GF-D8 (cell line): ENCODE measurements at regions not wholly inside any gene's neighbourhood (a gene's known extent, or its start where the extent isn't known, plus 50 kb on each side); places are given as distances from the start of the nearest gene placed in this dataset.
"Not testable (repeated sequence)": the region's sequence is repeated elsewhere in the genome, so short reads cannot be mapped to it uniquely, and the experiment has no call there.

ENCODE experiments used
- DNase-seq: peaks from one replicate; lab custom pipeline; 2025; lab: John Stamatoyannopoulos, UW

DNA sequence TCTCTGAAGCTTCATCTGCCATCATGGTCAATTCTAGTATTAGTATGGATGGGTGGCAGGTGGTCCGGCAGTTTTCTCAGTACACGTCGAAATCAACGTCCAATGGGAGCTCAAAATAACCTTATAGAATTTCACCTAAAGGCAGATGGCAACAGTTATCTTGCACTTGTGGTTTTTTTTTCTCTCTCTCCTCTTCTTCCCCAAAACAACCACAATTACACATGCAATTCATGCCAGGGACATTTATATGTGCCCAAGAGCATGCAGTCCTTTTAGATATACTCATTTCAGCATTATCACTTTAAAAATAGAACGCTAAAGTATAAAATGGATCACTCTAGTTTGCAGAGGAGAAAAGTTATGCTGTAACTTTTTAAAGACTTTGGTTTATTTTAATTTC, 1428.9 kb upstream of the WWC1 start:
- no peak for DNase-seq

DNA sequence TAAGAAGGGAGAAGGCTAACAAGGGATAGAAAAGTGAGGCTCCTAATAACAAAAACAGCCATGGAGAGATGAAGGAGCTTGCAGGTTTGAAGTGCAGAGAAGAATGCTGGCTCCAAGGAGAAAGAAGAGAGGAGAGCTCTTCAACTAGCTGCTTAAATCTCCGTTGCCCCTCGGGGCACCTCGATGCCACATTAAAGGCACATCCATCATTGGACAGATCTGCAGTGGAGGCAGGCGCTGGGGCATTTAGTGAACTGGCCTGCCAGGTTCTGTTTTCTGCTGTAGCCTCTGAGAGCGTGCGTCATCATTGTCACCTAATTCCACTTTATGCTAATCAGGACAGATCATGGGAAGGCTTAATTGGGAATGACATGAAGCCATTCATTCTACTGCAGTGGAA, 1426.2 kb upstream of the WWC1 start:
- DNase-seq, result no peak

DNA sequence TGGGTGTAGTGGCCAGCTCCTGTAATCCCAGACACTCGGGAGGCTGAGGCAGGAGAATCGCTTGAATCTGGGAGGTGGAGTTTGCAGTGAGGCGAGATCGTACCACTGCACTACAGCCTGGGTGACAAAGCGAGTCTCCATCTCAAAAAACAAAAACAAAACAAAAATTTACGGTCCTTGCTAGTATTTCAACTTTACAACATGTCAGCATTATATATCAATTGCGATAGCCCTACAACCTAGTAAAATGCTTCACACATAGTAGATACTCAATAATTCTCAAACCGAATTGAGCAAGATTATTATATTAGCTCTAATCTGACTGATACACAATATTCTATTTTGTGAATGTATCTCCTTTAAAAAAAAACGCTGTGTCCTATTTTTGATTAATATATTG, 1411.0 kb upstream of the WWC1 start:
- no peak for DNase-seq

DNA sequence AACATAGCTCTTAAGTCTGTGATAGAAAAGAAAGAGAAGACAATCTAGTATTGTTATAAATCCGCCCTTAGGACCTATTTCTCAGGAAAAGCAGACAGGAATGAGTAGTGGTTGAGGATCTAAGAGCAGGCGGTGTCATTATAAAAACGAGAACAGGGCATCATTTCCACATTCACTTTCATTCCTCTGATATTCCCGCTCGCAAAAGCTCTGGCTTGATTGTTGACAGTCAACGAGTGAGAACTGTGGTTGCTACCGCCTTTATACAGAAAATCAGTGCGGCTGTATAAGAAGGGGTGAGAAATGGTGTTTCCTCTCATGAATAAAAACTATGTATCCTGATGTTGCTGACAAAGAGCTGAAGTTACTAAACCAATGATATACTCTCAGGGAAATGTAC, 1409.6 kb upstream of the WWC1 start:
- no peak for DNase-seq

DNA sequence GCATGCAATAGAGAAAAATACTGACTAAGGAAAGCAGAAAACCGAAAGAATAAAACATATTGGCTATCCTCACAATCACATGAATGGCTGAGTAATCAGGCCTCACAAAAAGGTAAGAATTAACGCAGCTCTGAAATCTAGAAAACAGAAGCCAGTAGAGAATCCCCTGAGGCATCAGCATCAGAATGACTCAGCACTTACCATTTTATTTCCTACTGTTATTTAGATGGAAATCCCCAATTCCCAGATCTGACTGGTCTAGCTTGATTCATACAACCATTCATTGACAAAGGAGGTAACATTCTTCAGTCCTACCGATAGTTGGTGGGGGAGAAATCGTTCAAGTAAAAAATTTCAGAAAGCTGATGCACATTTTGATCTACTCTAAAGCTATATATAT, 1408.4 kb upstream of the WWC1 start:
- DNase-seq, result no peak

DNA sequence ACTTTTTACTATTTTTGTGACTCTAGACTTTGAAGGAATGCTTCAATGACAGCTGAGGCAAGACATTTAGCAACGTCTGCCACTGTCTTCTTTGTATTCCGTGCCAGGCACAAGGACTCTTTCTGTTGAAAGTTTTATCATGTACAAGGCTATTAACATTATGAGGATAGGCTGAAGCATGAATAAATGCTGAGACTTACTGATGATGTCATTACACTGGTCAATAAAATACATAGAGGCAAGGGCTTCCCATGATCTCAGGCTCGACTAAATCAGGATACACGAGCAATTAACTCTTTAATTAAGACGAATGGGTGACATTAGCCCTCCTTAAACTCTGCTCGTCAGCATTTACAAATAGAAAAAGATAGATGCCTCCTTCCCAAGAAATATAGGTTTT, 1393.3 kb upstream of the WWC1 start:
- DNase-seq, result no peak

DNA sequence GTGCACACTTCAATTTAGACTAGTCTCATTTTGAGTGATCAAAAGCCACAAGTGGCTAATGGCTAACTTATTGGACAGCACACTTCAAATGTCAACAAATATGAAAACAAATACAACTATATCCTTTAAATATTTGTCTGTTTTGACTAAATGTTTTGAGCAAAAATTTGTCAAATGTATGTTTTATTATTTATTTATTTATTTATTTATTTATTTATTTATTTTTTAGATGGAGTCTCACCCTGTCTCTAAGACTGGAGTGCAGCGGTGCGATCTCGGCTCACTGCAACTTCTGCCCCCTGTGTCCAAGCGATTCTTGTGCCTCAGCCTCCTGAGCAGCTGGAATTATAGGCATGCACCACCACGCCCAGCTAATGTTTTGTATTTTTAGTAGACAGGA, 1392.1 kb upstream of the WWC1 start:
- no peak for DNase-seq

DNA sequence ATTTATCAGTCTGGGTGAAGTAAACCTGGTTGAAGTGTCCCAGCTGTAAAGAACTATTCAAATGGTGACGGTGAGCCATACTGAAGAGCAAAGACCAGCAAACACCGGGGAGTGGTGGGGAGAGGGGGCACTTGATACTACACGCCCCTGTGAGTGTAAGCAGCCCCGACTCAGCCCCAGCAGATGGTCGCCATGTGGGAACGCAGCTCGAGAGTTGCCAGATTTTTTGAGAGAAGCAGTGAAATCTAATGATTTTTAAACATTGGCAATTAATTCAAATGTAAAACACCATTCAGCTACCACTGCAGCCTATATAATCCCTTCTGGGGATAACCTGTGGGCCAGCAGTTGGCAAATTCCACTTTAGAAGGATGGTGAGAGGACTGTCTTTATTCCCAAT, 1386.9 kb upstream of the WWC1 start:
- no peak for DNase-seq

DNA sequence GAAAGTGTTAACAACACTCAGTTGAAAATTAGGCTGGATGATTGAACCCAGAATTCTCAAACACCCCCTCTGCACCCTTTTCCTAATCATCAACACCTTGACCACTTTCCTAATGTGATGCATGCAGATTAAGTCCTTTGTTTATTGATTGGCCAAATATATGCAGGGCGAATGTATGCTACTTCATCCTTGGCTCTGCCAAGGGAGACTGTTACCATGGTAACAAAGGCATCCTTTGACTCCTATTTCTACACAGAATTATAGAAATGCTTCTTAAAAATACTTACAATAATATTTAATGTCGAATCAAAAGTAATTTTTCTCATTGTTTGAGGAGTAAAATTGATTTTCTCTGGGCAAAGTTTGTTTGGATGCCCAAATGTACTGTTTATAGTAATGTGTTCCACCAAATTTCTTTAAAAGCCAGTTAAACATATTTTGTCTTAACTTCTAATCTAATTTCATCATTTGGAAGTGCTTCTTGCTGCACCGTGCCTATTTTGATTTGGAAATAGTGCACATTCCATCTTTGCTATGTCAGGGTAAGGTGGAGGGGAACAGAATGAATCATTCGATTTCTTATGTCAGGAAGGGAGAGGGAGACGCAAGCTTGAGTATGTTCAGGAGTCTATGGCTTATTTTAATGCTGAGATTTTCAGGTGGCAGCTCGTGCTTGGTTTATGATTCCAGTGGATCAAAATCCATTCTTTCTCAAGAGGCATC, 1384.3 kb upstream of the WWC1 start:
- no peak for DNase-seq

DNA sequence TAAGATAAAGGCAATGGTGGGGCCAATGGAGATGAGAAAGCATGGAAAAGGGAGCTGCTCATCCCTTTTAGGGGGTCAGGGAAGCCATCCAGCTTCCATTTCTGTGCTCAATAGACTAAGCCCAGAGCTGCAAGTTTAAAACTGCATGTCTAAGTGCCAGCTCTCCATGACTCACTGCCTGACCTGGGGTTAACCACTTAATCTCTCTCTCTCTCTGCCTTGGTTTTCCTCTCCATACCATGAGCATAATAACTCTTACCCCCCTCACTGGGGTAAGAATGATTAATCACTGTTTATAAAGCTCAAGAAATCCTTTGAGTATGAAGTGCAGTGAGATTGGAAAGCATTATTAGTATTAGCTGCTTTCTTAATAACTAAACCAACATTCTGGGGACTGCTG, 1382.4 kb upstream of the WWC1 start:
- DNase-seq, result no peak

DNA sequence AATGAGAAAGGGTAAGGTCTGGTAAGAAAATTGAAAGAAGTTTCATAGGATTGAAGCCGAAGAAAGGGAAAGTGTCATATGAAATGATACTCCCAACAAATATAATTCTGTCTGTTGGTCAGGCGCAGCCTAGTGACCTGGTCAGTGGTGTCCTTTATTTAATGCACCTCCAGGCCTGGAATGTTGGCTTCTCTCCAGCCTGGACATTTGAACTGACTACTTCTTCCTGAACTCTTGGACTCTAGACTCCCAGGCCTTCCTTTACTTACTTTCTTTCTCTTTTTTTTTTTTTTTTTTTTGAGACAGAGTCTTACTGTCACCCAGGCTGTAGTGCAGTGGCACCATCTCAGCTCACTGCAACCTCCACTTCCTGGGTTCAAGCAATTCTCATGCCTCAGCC, 1381.5 kb upstream of the WWC1 start:
- DNase-seq, result no peak

DNA sequence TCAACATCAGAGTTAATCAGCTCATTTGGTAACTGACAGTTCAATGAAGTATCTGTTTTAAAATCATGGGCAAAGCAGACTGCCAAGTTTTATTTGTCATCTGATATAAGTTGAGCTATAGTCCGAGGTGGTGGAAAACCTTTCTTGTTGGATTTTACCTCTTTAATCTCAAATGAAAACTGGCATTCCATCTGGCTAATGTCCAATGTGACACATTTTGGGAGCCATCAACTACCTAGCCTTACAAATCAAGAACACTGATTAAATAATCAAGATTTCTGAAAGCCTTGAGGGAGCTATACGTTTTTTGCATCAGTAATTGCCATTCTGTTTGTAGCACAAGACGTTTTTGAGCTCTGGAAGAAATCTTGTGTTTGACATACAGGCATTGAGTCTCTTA, 1380.5 kb upstream of the WWC1 start:
- no peak for DNase-seq

DNA sequence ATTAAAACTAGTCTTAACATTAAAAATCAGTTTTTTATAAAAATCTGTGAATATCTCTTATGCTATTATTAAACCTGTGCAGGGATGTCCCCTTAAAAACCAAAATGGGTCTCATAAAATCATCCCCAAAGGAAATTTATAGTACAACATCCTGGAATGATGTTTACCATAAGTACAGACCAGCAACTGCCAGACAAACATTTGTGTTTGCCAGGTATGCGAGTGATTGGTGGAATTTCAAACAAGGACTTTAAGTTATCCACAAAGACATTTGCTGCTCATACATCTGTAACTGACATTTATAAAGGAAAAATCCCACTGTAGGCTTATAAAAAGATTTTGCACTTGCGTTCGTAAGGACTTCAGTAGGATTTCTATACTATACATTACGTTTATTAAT, 1375.4 kb upstream of the WWC1 start:
- DNase-seq, result no peak

DNA sequence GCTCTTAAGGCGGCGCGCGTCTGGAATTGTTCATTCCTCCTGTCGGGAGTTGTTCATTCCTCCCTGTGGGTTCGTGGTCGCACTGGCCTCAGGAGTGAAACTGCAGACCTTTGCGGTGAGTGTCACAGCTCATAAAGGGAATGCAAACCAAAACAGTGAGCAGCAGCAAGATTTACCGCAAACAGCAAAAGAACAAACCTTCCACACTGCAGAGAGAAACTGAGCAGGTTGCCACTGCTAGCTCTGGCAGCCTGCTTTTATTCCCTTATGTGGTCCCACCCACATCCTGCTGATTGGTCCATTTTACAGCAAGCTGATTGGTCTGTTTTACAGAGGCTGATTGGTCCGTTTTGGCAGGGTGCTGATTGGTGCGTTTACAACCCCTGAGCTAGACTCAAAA, 1365.3 kb upstream of the WWC1 start:
- DNase-seq, result no peak

DNA sequence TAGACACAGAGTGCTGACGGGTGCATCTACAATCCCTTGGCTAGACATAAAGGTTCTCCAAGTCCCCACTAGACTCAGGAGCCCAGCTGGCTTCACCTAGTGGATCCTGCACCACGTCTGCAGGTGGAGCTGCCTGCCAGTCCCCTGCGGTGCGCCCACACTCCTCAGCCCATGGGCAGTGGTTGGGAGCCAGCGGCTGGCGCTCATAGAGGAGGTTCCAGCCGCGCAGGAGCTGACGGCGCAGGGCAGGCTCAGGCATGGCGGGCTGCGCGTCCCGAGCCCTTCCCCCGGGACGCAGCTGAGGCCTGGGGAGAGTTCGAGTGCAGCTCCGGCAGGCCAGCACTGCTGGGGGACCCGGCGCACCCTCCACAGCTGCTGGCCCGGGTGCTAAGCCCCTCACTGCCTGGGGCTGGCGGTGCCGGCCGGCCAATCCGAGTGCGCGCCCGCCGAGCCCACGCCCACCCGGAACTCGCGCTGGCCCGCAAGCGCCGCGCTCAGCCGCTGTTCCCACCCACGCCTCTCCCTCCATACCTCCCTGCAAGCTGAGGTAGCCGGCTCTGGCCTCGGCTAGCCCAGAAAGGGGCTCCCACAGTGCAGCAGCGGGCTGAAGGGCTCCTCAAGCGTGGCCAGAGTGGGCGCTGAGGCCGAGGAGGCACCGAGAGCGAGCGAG, 1364.5 kb upstream of the WWC1 start:
- DNase-seq, result not testable (repeated sequence)

DNA sequence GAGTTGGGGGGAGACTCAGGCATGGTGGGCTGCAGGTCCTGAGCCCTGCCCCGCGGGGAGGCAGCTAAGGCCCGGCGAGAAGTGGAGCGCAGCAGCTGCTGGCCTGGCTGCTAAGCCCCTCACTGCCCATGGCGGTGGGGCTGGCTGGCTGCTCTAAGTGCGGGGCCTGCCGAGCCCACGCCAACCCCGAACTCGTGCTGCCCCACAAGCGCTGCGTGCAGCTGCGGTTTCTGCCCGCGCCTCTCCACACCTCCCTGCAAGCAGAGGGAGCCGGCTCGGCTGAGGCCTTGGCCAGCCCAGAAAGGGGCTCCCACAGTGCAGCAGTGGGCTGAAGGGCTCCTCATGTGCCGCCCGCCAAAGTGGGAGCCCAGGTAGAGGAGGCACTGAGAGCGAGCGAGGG, 1355.1 kb upstream of the WWC1 start:
- DNase-seq, result no peak

DNA sequence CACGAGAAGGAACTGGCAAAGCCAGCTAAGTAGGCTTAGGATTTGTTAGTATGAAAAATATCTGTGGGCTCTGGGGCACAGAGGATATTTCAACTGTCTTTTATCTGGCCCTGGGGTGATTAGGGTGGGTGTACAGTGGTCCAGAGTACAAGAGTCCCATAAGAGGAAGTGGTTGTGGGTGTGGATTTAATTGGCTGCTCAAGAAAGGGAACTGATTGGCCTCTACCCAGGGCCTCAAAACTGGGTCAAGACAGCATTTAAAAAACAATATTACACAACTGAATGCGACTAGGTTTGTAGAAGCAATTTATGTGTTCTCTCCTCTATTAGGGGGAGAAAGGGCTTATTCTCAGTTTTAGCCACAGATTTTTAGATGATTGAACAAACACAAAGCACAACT, 1353.4 kb upstream of the WWC1 start:
- no peak for DNase-seq

DNA sequence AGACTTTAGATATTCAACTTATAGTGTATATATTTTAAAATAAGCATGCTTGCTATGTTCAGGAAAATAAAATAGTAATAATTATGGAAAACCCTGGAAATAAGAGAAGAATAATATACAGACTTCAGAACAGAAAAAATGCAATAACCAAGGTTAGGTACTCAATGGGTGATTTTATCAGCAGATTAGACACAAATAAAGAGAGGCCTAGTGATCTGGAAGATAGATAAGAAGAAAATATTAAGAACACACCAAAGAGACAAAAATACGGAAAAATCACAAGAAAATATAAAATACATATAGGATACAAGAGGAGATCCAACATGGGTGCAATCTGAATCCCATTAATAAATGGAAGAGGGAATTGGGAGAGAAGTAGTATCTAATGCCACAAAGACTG, 1348.5 kb upstream of the WWC1 start:
- DNase-seq, result no peak

DNA sequence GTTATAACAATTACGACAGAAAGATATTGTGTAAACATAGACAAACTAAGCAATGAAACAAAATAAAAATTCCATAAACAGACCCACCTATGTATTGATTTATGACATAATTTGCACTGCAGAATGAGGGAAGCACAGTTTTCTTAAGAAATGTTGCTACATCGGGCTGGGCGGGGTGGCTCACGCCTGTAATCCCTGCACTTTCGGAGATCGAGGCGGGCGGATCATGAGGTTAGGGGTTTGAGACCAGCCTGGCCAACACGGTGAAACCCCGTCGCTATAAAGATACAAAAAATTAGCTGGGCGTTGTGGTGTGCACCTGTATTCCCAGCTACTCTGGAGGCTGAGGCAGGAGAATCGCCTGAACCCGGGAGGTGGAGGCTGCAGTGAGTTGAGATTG, 1344.4 kb upstream of the WWC1 start:
- DNase-seq, result no peak

DNA sequence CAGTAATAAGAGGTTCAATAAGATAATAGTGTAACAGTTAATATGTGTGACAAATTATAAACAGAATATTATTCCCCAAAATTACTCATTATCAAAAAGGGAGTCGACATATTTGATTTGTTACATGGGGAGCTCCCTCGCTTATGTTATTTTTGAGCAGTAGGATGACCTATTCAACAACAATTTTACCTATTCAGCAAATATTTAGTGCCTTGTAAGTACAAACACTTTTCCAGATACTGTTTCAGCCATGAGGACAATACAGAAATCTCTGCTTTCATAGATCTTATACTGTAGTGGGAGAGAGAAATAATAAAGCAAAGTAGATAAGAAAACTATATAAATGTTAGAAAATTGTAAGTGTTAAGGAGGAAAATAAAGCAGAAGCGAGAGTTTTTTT, 1342.8 kb upstream of the WWC1 start:
- DNase-seq, result no peak

DNA sequence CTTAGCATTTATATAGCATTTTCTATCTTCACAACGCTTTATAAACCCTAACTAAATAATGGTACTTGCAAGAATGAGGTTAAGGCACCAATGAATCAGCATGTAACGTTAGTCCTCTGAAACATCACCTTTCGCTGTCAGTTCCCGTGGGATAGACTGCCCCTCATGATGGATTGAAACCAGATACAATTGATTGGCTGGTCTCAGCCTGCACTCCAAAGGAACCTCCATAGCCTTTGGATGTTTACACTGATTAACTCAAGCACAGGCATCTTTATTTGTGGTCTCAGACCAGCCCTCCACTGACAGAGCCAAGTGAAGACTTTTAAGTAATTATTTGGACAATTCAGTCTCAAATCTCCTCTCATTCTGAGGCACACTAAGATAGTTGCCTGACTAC, 1339.4 kb upstream of the WWC1 start:
- DNase-seq, result no peak

DNA sequence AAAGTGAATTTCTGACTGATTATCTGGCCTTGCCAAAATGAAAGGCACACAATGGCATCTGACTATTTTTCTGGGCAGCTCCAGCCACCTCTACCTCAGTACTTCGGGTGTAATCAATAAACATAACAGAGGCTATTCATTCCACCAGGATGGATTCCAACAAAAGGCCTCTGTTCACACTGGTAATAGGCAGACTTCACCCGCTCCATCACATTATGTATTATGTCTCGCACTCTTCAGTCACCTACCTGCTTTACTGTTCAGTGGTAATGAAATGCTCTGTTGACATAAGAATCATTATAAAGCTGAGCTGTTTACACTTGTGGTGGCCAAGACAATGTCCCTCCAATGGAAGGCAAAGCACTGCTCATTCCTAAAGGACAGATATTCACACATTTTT, 1333.7 kb upstream of the WWC1 start:
- DNase-seq, result no peak

DNA sequence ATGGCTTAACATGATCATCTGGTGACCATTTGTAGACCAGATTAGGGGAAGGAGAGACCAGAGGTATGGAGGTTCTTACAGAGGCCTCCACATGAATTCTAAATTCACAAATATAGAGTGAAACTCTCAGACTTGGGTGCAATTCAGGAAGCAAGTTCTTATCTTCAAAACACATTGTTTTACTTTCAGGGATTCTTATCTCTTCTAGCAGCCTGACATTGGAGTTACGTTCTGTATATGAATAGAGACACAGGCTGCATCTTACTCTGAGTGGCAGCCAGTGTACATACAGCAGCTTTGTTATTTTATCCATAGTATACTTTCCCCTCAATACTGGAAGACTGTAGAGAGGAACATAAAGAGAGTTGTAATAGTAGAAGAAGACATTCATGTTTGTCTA, 1331.7 kb upstream of the WWC1 start:
- no peak for DNase-seq

DNA sequence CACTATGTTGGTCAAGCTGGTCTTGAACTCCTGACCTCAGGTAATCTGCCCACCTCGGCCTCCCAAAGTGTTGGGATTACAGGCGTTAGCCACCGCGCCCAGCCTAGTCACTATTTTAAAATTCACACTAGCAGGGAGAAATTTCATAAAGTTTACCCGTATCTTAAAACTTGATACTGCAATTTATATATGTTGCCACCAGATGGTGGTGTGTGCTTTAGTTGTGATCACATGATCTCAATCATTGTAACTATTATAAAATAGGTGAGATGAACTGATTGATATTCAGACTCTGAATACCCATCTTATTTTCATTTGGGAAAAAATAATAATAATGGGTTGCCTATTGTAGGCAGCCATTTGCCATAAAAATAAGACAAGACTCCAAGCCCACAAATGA, 1330.4 kb upstream of the WWC1 start:
- DNase-seq, result no peak
